ENCODE measurements at regions not wholly inside any gene's neighbourhood (a gene's known extent, or its start where the extent isn't known, plus 50 kb on each side); places are given as distances from the start of the nearest gene placed in this dataset.

- DNase-seq (ENCODE audit: low read depth) = no peak
Measured at GRCh38 chr12:24603371-24603770, 345.5 kb downstream of the BCAT1 start.

GRCh38 chr12:24600996-24601395, 347.9 kb downstream of the BCAT1 start:
- DNase-seq (ENCODE audit: low read depth) = peak; percentile 26

GRCh38 chr12:24600551-24600950, 348.4 kb downstream of the BCAT1 start:
- DNase-seq (ENCODE audit: low read depth) = no peak

GRCh38 chr12:24599736-24600135, 349.2 kb downstream of the BCAT1 start:
- DNase-seq (ENCODE audit: low read depth) = no peak

- DNase-seq (ENCODE audit: low read depth) = no peak
Measured at GRCh38 chr12:24597580-24597979, 351.3 kb downstream of the BCAT1 start.

- no peak for DNase-seq (ENCODE audit: low read depth)
Measured at GRCh38 chr12:24596768-24597388, 352.0 kb downstream of the BCAT1 start.

- no peak for DNase-seq (ENCODE audit: low read depth)
Measured at GRCh38 chr12:24595652-24596235, 353.2 kb downstream of the BCAT1 start.

GRCh38 chr12:24591715-24592440, 357.0 kb downstream of the BCAT1 start:
- DNase-seq (ENCODE audit: low read depth) = no peak

GRCh38 chr12:24591079-24591626, 357.7 kb downstream of the BCAT1 start:
- no peak for DNase-seq (ENCODE audit: low read depth)

- DNase-seq (ENCODE audit: low read depth) = no peak
Measured at GRCh38 chr12:24586293-24586692, 362.6 kb downstream of the BCAT1 start.

- DNase-seq (ENCODE audit: low read depth) = no peak
Measured at GRCh38 chr12:24584032-24584675, 364.7 kb downstream of the BCAT1 start.

- DNase-seq (ENCODE audit: low read depth) = no peak
Measured at GRCh38 chr12:24582954-24583601, 365.8 kb downstream of the BCAT1 start.

GRCh38 chr12:24574538-24574937, 374.4 kb downstream of the BCAT1 start:
- DNase-seq (ENCODE audit: low read depth) = no peak

- no peak for DNase-seq (ENCODE audit: low read depth)
Measured at GRCh38 chr12:24573621-24574020, 375.3 kb downstream of the BCAT1 start.

- no peak for DNase-seq (ENCODE audit: low read depth)
Measured at GRCh38 chr12:24565300-24565699, 383.6 kb downstream of the BCAT1 start.

GRCh38 chr12:24562771-24563431, 386.0 kb downstream of the BCAT1 start:
- no peak for DNase-seq (ENCODE audit: low read depth)

GRCh38 chr12:24561882-24562770, 386.8 kb downstream of the BCAT1 start:
- no peak for DNase-seq (ENCODE audit: low read depth)

- DNase-seq (ENCODE audit: low read depth) = no peak
Measured at GRCh38 chr12:24561411-24561871, 387.5 kb downstream of the BCAT1 start.

- DNase-seq (ENCODE audit: low read depth) = no peak
Measured at GRCh38 chr12:24560831-24561271, 388.1 kb downstream of the BCAT1 start.

GRCh38 chr12:24560192-24560775, 388.6 kb downstream of the BCAT1 start:
- no peak for DNase-seq (ENCODE audit: low read depth)

Data from GM04503 (cell line).